HCT116 (cell line): ENCODE measurements at regions not wholly inside any gene's neighbourhood (a gene's known extent, or its start where the extent isn't known, plus 50 kb on each side); places are given as distances from the start of the nearest gene placed in this dataset.

Experiments
- ATAC-seq: fragments of 200-7000 bp; cut with Tn5 transposase; 2 replicates; pipeline ENCODE4 v1.9.1; 2020; ENCODE audit warnings: mild to moderate bottlenecking, moderate library complexity
- BruUV-seq: library from RNA; stranded (reverse); fragments of 400-500 nt; replicated peaks from 2 replicates; lab custom pipeline; 2021; lab: Mats Ljungman, UMichigan
- CTCF ChIA-PET: fragments of 300-600 bp; sonication (Branson Sonifier 250); formaldehyde crosslinking; loops from one replicate; lab custom pipeline; 2021; ENCODE audit warnings: antibody characterized with exemption; lab: Charles Lee
- POLR2A ChIA-PET: fragments of 300-600, 350-600 bp; sonication (Branson Sonifier 250); formaldehyde crosslinking; loops from one replicate; lab custom pipeline; 2021; ENCODE audit warnings: antibody characterized with exemption; lab: Charles Lee
- RAD21 ChIA-PET, 2 experiments: fragments of 300-600 bp; sonication (Branson Sonifier 250); formaldehyde crosslinking; loops; one replicate each; lab custom pipeline; 2023; ENCODE audit warnings: low total read pairs in 2 of 2; ENCODE audit not compliant: uncharacterized antibody in 2 of 2, unreplicated experiment in 2 of 2, low non-redundant PET in 1 of 2; lab: Charles Lee
- DNase-seq: peaks from one replicate; pipeline ENCODE4 v3.0.0-alpha.2; 2010; ENCODE audit warnings: low read depth, low spot score
- H2AFZ ChIP-seq: fragments of 200-600 bp; shearing (Covaris generic), sonication (generic); 2 replicates; pipeline ENCODE4 v1.6.1; 2017; ENCODE audit warnings: low read depth, mixed run types, mixed read lengths, antibody characterized with exemption, low read length; ENCODE audit not compliant: poor library complexity, severe bottlenecking
- H3K27ac ChIP-seq: 2 replicates; pipeline ENCODE4 v1.5.1; 2012; ENCODE audit warnings: low read depth, low read length
- H3K27me3 ChIP-seq: fragments of 200-600 bp; sonication (generic); 2 replicates; pipeline ENCODE4 v1.6.1; 2016; ENCODE audit warnings: mixed run types, low read length, mixed read lengths; ENCODE audit not compliant: insufficient read depth
- H3K36me3 ChIP-seq, 2 experiments: fragments of 200-500 bp in 1 of 2; fragments of 200-600 bp in 1 of 2; sonication (Bioruptor generic) in 1 of 2; sonication (generic) in 1 of 2; 2 replicates each; pipeline versions ENCODE4 v1.5.1 to v1.6.1; 2014 to 2016; ENCODE audit warnings: low read length in 2 of 2, inconsistent platforms in 1 of 2, mixed read lengths in 1 of 2, mixed run types in 1 of 2; ENCODE audit not compliant: insufficient read depth in 2 of 2, control insufficient read depth in 1 of 2
- H3K4me1 ChIP-seq, 2 experiments: fragments of 200-600 bp in 1 of 2; sonication (generic) in 1 of 2; 2 replicates each; pipeline versions ENCODE4 v1.5.1 to v1.6.1; 2012 to 2017; ENCODE audit warnings: low read length in 2 of 2, inconsistent platforms in 1 of 2, mild to moderate bottlenecking in 1 of 2, mixed read lengths in 1 of 2, mixed run types in 1 of 2, moderate library complexity in 1 of 2; ENCODE audit not compliant: insufficient read depth in 2 of 2, control insufficient read depth in 1 of 2
- H3K4me2 ChIP-seq: fragments of 200-600 bp; sonication (generic); 2 replicates; pipeline ENCODE4 v1.6.1; 2017; ENCODE audit warnings: mixed run types, low read length, mixed read lengths
- H3K4me3 ChIP-seq, 2 experiments: fragments of 200-600 bp in 1 of 2; sonication (generic) in 1 of 2; replicated peaks in 1 of 2; 2 replicates each; pipeline ENCODE4 v1.5.1; 2011 to 2016; ENCODE audit warnings: low read length in 2 of 2, control low read depth in 1 of 2, low read depth in 1 of 2, mild to moderate bottlenecking in 1 of 2, mixed read lengths in 1 of 2, mixed run types in 1 of 2
- H3K79me2 ChIP-seq: fragments of 200-600 bp; sonication (generic); 2 replicates; pipeline ENCODE4 v1.6.1; 2017; ENCODE audit warnings: mild to moderate bottlenecking, mixed run types, low read length, moderate library complexity, mixed read lengths; ENCODE audit not compliant: insufficient read depth
- H3K9ac ChIP-seq: fragments of 200-600 bp; sonication (generic); 2 replicates; pipeline ENCODE4 v1.6.1; 2016; ENCODE audit warnings: low read length, mixed read lengths
- H3K9me2 ChIP-seq: fragments of 200-600 bp; sonication (generic), shearing (Covaris generic); 2 replicates; pipeline ENCODE4 v1.6.1; 2017; ENCODE audit warnings: mixed run types, mild to moderate bottlenecking, moderate library complexity; ENCODE audit not compliant: insufficient read depth
- H3K9me3 ChIP-seq, 2 experiments: fragments of 200-500 bp in 1 of 2; fragments of 200-600 bp in 1 of 2; sonication (Bioruptor generic) in 1 of 2; sonication (generic) in 1 of 2; 2 replicates each; pipeline ENCODE4 v1.6.1; 2014 to 2017; ENCODE audit warnings: low read length in 2 of 2, mixed read lengths in 2 of 2, inconsistent platforms in 1 of 2, low read depth in 1 of 2, mild to moderate bottlenecking in 1 of 2, mixed run types in 1 of 2, moderate library complexity in 1 of 2; ENCODE audit not compliant: control insufficient read depth in 1 of 2, insufficient read depth in 1 of 2
- H4K20me1 ChIP-seq: fragments of 200-600 bp; sonication (generic), shearing (Covaris generic); 2 replicates; pipeline ENCODE4 v1.6.1; 2017; ENCODE audit warnings: mixed run types, mild to moderate bottlenecking, moderate library complexity; ENCODE audit not compliant: insufficient read depth
- ATF3 ChIP-seq: IDR thresholded peaks from 2 replicates; pipeline ENCODE4 v1.6.1; 2012
- CBX3 ChIP-seq: IDR thresholded peaks from 2 replicates; pipeline ENCODE4 v1.6.1; 2012; ENCODE audit warnings: low read depth
- CEBPB ChIP-seq: IDR thresholded peaks from 2 replicates; pipeline ENCODE4 v1.6.1; 2012; ENCODE audit warnings: low read depth
- CTCF ChIP-seq, 3 experiments: fragments of 200-600 bp in 1 of 3; sonication (generic) in 1 of 3; IDR thresholded peaks in 2 of 3; conservative IDR thresholded peaks in 1 of 3; 2 replicates each; pipeline ENCODE4 v1.5.1; 2012 to 2017; ENCODE audit warnings: low read depth in 2 of 3, low read length in 2 of 3, antibody characterized with exemption in 1 of 3, borderline replicate concordance in 1 of 3, control low read depth in 1 of 3, mild to moderate bottlenecking in 1 of 3, mixed read lengths in 1 of 3, mixed run types in 1 of 3, moderate library complexity in 1 of 3; ENCODE audit not compliant: insufficient read depth in 1 of 3
- ELF1 ChIP-seq: IDR thresholded peaks from 2 replicates; pipeline ENCODE4 v1.6.1; 2012; ENCODE audit warnings: low read depth, borderline replicate concordance
- EZH2 ChIP-seq: fragments of 200-600 bp; sonication (generic); IDR thresholded peaks from 2 replicates; pipeline ENCODE4 v1.6.1; 2017; ENCODE audit warnings: antibody characterized with exemption, mixed run types
- JUND ChIP-seq: IDR thresholded peaks from 2 replicates; pipeline ENCODE4 v1.6.1; 2012
- MAX ChIP-seq: IDR thresholded peaks from 2 replicates; pipeline ENCODE4 v1.6.1; 2012
- POLR2A ChIP-seq: IDR thresholded peaks from 2 replicates; pipeline ENCODE4 v1.7.0; 2011; ENCODE audit warnings: borderline replicate concordance; ENCODE audit not compliant: insufficient read depth, insufficient read length; ENCODE audit errors: extremely low read depth
- POLR2AphosphoS5 ChIP-seq: IDR thresholded peaks from 2 replicates; pipeline ENCODE4 v1.6.1; 2011; ENCODE audit warnings: mild to moderate bottlenecking, low read depth, low read length, moderate library complexity
- RAD21 ChIP-seq: IDR thresholded peaks from 2 replicates; pipeline ENCODE4 v1.6.1; 2012; ENCODE audit warnings: low read depth, mild to moderate bottlenecking
- REST ChIP-seq: IDR thresholded peaks from 2 replicates; pipeline ENCODE4 v1.6.1; 2012; ENCODE audit warnings: low read depth
- SIN3A ChIP-seq: IDR thresholded peaks from 2 replicates; pipeline ENCODE4 v1.6.1; 2012; ENCODE audit warnings: low read depth
- SP1 ChIP-seq: IDR thresholded peaks from 2 replicates; pipeline ENCODE4 v1.6.1; 2012; ENCODE audit warnings: low read depth
- SRF ChIP-seq: IDR thresholded peaks from 2 replicates; pipeline ENCODE4 v1.6.1; 2012; ENCODE audit warnings: low read depth
- TCF7L2 ChIP-seq: IDR thresholded peaks from 2 replicates; pipeline ENCODE4 v1.7.0; 2011; ENCODE audit warnings: borderline replicate concordance, inconsistent platforms; ENCODE audit not compliant: insufficient read depth, insufficient read length; ENCODE audit errors: extremely low read depth
- YY1 ChIP-seq: IDR thresholded peaks from 2 replicates; pipeline ENCODE4 v1.6.1; 2011; ENCODE audit warnings: low read length, low read depth, moderate library complexity, mild to moderate bottlenecking; ENCODE audit not compliant: insufficient replicate concordance; ENCODE audit errors: extremely low read depth
- ZFX ChIP-seq: fragments of 450-650 bp; IDR thresholded peaks from 2 replicates; pipeline ENCODE4 v1.6.1; 2017
- ZNF274 ChIP-seq: fragments of 200-500 bp; sonication (Bioruptor generic); IDR thresholded peaks from 2 replicates; pipeline ENCODE4 v1.6.1; 2014; ENCODE audit warnings: mild to moderate bottlenecking, low read depth, low read length, inconsistent platforms
- intact Hi-C: fragments of 100-400 bp; cut with micrococcal nuclease; formaldehyde crosslinking; loops from 2 replicates; pipeline ENCODE4 v1.10.0; 2022

- no peak for ATAC-seq
- H2AFZ ChIP-seq, result no peak overlapping the region
- intact Hi-C loops, result no loop called here
- RAD21 ChIA-PET, result no interaction called here
- no peak overlapping the region for H3K4me2 ChIP-seq
- no peak overlapping the region for H3K4me3 ChIP-seq
- no TSS peak for BruUV-seq
- H3K79me2 ChIP-seq, result no peaks in the 10 kb centered on the region
- no peak overlapping the region for H3K27ac ChIP-seq
- no peak for TF ChIP-seq MAX
- no peak for TF ChIP-seq SP1
- TF ChIP-seq ELF1, result no peak
- no peak for TF ChIP-seq POLR2A
- TF ChIP-seq POLR2AphosphoS5, result no peak
- no peak for TF ChIP-seq JUND
- TF ChIP-seq ZNF274, result no peak
- TF ChIP-seq CEBPB, result no peak
- TF ChIP-seq CBX3, result no peak
- TF ChIP-seq SRF, result no peak
- no peak for TF ChIP-seq TCF7L2
- no peak for TF ChIP-seq YY1
- no peak for TF ChIP-seq EZH2
- TF ChIP-seq ATF3, result no peak
- TF ChIP-seq SIN3A, result no peak
- no peak for TF ChIP-seq RAD21
- TF ChIP-seq CTCF (IDR thresholded peaks at IDR 0.05 in 2 of 3, conservative IDR thresholded peaks at IDR 0.05 in 1 of 3; ENCODE audit: borderline replicate concordance in 1 of 3, insufficient read depth in 1 of 3, low read depth in 2 of 3, low read length in 2 of 3), result no peak
- no peak for TF ChIP-seq REST
- no peak for TF ChIP-seq ZFX
- H3K4me1 ChIP-seq, result no peaks in the 10 kb centered on the region
- H3K36me3 ChIP-seq, result no peaks in the 10 kb centered on the region
- H3K9me2 ChIP-seq, result no peaks in the 10 kb centered on the region
- H4K20me1 ChIP-seq, result no peaks in the 10 kb centered on the region
- H3K9ac ChIP-seq, result no peak overlapping the region
- no peaks in the 10 kb centered on the region for H3K9me3 ChIP-seq
- POLR2A ChIA-PET, result no interaction called here
- H3K27me3 ChIP-seq, result no peaks in the 10 kb centered on the region
- CTCF ChIA-PET, result no interaction called here
- DNase-seq, result no peak
These were observed 283.2 kb downstream of the CYRIA start for GRCh38 chr2:16382451-16382850.
